DND-41 (cell line): ENCODE measurements at regions not wholly inside any gene's neighbourhood (a gene's known extent, or its start where the extent isn't known, plus 50 kb on each side); places are given as distances from the start of the nearest gene placed in this dataset.
"Not testable (repeated sequence)": the region's sequence is repeated elsewhere in the genome, so short reads cannot be mapped to it uniquely, and the experiment has no call there.

Source experiments
- ATAC-seq: fragments of 200-7000 bp; cut with Tn5 transposase; 3 replicates; pipeline ENCODE4 v1.9.1; 2021; ENCODE audit warnings: low read depth; ENCODE audit not compliant: insufficient read depth
- DNase-seq: peaks from one replicate; pipeline ENCODE4 v3.0.0-alpha.2; 2020
- H2AFZ ChIP-seq: 2 replicates; pipeline ENCODE4 v1.6.0; 2012; ENCODE audit warnings: low read depth, low read length
- H3K27ac ChIP-seq: 2 replicates; pipeline ENCODE4 v1.5.1; 2012; ENCODE audit warnings: low read length, inconsistent platforms
- H3K27me3 ChIP-seq: fragments of 200-600 bp; sonication (generic); 2 replicates; pipeline ENCODE4 v1.6.0; 2012; ENCODE audit warnings: low read length, mild to moderate bottlenecking, inconsistent platforms; ENCODE audit not compliant: insufficient read depth, poor library complexity
- H3K36me3 ChIP-seq: 2 replicates; pipeline ENCODE4 v1.5.1; 2012; ENCODE audit warnings: low read length, inconsistent platforms; ENCODE audit not compliant: insufficient read depth
- H3K4me1 ChIP-seq: 2 replicates; pipeline ENCODE4 v1.5.1; 2012; ENCODE audit warnings: mild to moderate bottlenecking, low read length; ENCODE audit not compliant: insufficient read depth
- H3K4me2 ChIP-seq: 2 replicates; pipeline ENCODE4 v1.6.0; 2012; ENCODE audit warnings: mild to moderate bottlenecking, moderate library complexity, low read length, inconsistent platforms; ENCODE audit not compliant: insufficient read depth
- H3K4me3 ChIP-seq, 2 experiments: fragments of 200-600 bp in 1 of 2; shearing (Covaris generic) in 1 of 2; 2 replicates each; pipeline ENCODE4 v1.5.1; 2012 to 2016; ENCODE audit warnings: inconsistent platforms in 2 of 2, low read length in 2 of 2, mild to moderate bottlenecking in 2 of 2, low read depth in 1 of 2, moderate library complexity in 1 of 2
- H3K79me2 ChIP-seq: 2 replicates; pipeline ENCODE4 v1.6.0; 2012; ENCODE audit warnings: low read length, inconsistent platforms; ENCODE audit not compliant: insufficient read depth
- H3K9ac ChIP-seq: 2 replicates; pipeline ENCODE4 v1.6.0; 2012; ENCODE audit warnings: low read depth, mild to moderate bottlenecking, inconsistent platforms, low read length, moderate library complexity
- H3K9me3 ChIP-seq: 2 replicates; pipeline ENCODE4 v1.5.1; 2012; ENCODE audit warnings: low read length, moderate library complexity, mild to moderate bottlenecking, inconsistent platforms; ENCODE audit not compliant: insufficient read depth, severe bottlenecking
- H4K20me1 ChIP-seq: 2 replicates; pipeline ENCODE4 v1.6.0; 2012; ENCODE audit warnings: low read length; ENCODE audit not compliant: insufficient read depth
- CTCF ChIP-seq: IDR thresholded peaks from 2 replicates; pipeline ENCODE4 v1.5.1; 2012; ENCODE audit warnings: borderline replicate concordance, low read length, moderate library complexity, mild to moderate bottlenecking; ENCODE audit not compliant: poor library complexity, severe bottlenecking; ENCODE audit errors: extremely low read depth
- EZH2 ChIP-seq: IDR thresholded peaks from 3 replicates; pipeline ENCODE4 v1.6.1; 2012; ENCODE audit warnings: borderline replicate concordance, low read depth, mild to moderate bottlenecking, moderate library complexity, low read length, inconsistent platforms; ENCODE audit not compliant: severe bottlenecking

- peak overlapping the region; percentile 78 to 83 for H3K4me3 ChIP-seq
- peak overlapping the region; percentile 87 for H3K4me2 ChIP-seq
- DNase-seq: no peak
- H4K20me1 ChIP-seq: no peaks in the 10 kb centered on the region
- H3K79me2 ChIP-seq: peaks cover 20% of the 10 kb centered on the region
- TF ChIP-seq EZH2 (no peak), CTCF (no peak)
- peaks cover 28% of the 10 kb centered on the region for H3K36me3 ChIP-seq
- peak; percentile 59 for ATAC-seq
- H3K27ac ChIP-seq: peak overlapping the region; percentile 71
- H3K9me3 ChIP-seq: no peaks in the 10 kb centered on the region
- H3K9ac ChIP-seq: peak overlapping the region; percentile 86
- H2AFZ ChIP-seq: peak overlapping the region; percentile 97
- H3K27me3 ChIP-seq: no peaks in the 10 kb centered on the region
- H3K4me1 ChIP-seq: peaks cover 18% of the 10 kb centered on the region
Observed at GRCh38 chr5:1593903-1594356, 70.2 kb upstream of the LPCAT1 start.

- H3K4me1 ChIP-seq, ATAC-seq, H2AFZ ChIP-seq, H3K4me2 ChIP-seq, H4K20me1 ChIP-seq, H3K4me3 ChIP-seq, DNase-seq, H3K9ac ChIP-seq, H3K27me3 ChIP-seq, H3K27ac ChIP-seq, H3K9me3 ChIP-seq: not testable (repeated sequence)
- H3K36me3 ChIP-seq: peaks cover 61% of the 10 kb centered on the region
- peaks cover 13% of the 10 kb centered on the region for H3K79me2 ChIP-seq
Observed at GRCh38 chr5:1588071-1588694, 64.4 kb upstream of the LPCAT1 start.

- not testable (repeated sequence) for H3K4me3 ChIP-seq, H4K20me1 ChIP-seq, DNase-seq, ATAC-seq, H3K27me3 ChIP-seq, H3K27ac ChIP-seq, H2AFZ ChIP-seq, H3K9ac ChIP-seq, H3K4me2 ChIP-seq, H3K4me1 ChIP-seq, H3K9me3 ChIP-seq, H3K79me2 ChIP-seq
- peaks cover 48% of the 10 kb centered on the region for H3K36me3 ChIP-seq
Observed at GRCh38 chr5:1583081-1583875, 59.5 kb upstream of the LPCAT1 start.

- not testable (repeated sequence) for H3K4me2 ChIP-seq, H3K79me2 ChIP-seq, H3K4me1 ChIP-seq, H3K4me3 ChIP-seq, ATAC-seq, H4K20me1 ChIP-seq, H3K9me3 ChIP-seq, H2AFZ ChIP-seq, DNase-seq, H3K27me3 ChIP-seq, H3K9ac ChIP-seq, H3K27ac ChIP-seq
- peaks cover 42% of the 10 kb centered on the region for H3K36me3 ChIP-seq
Observed at GRCh38 chr5:1579389-1579788, 55.6 kb upstream of the LPCAT1 start.

- H3K27ac ChIP-seq, H3K27me3 ChIP-seq, H3K4me1 ChIP-seq, H3K9me3 ChIP-seq, ATAC-seq, H4K20me1 ChIP-seq, H3K4me2 ChIP-seq, H3K4me3 ChIP-seq, DNase-seq, H3K79me2 ChIP-seq, H2AFZ ChIP-seq, H3K9ac ChIP-seq: not testable (repeated sequence)
- peaks cover 52% of the 10 kb centered on the region for H3K36me3 ChIP-seq
Observed at GRCh38 chr5:1576851-1577250, 53.1 kb upstream of the LPCAT1 start.

- ATAC-seq, DNase-seq: not testable (repeated sequence)
Observed at GRCh38 chr5:1575991-1576714, 52.4 kb upstream of the LPCAT1 start.

GRCh38 chr5:1575491-1575890 is 51.7 kb upstream of the LPCAT1 start:
- H4K20me1 ChIP-seq, H3K4me3 ChIP-seq, H3K9ac ChIP-seq, DNase-seq, ATAC-seq, H3K27me3 ChIP-seq, H3K79me2 ChIP-seq, H2AFZ ChIP-seq, H3K27ac ChIP-seq, H3K4me2 ChIP-seq, H3K4me1 ChIP-seq, H3K9me3 ChIP-seq: not testable (repeated sequence)
- peaks cover 63% of the 10 kb centered on the region for H3K36me3 ChIP-seq

More at GRCh38 chr5:1575991-1576714, 52.4 kb upstream of the LPCAT1 start:
- not testable (repeated sequence) for H3K79me2 ChIP-seq, H3K4me1 ChIP-seq, H3K27ac ChIP-seq, H3K4me2 ChIP-seq, H3K27me3 ChIP-seq, H3K9me3 ChIP-seq, H3K4me3 ChIP-seq, H4K20me1 ChIP-seq, H2AFZ ChIP-seq, H3K9ac ChIP-seq
- H3K36me3 ChIP-seq: peaks cover 57% of the 10 kb centered on the region
